AG09309 (cell line): ENCODE measurements at regions not wholly inside any gene's neighbourhood (a gene's known extent, or its start where the extent isn't known, plus 50 kb on each side); places are given as distances from the start of the nearest gene placed in this dataset.
"Not testable (repeated sequence)": the region's sequence is repeated elsewhere in the genome, so short reads cannot be mapped to it uniquely, and the experiment has no call there.

Experiments used
- DNase-seq: peaks from one replicate; pipeline ENCODE4 v3.0.0-alpha.2; 2010; ENCODE audit warnings: low read depth
- H3K4me3 ChIP-seq: 2 replicates; pipeline ENCODE4 v1.5.1; 2011; ENCODE audit warnings: mild to moderate bottlenecking, low read depth, low read length, moderate library complexity; ENCODE audit not compliant: control insufficient read depth
- CTCF ChIP-seq: IDR thresholded peaks from 2 replicates; pipeline ENCODE4 v1.5.1; 2011; ENCODE audit warnings: mild to moderate bottlenecking, low read depth, low read length, inconsistent platforms; ENCODE audit not compliant: insufficient read depth, control insufficient read depth; ENCODE audit errors: missing control alignments

- no peak for TF ChIP-seq CTCF
- no peak overlapping the region for H3K4me3 ChIP-seq
- DNase-seq = no peak
Measured at GRCh38 chr1:113207019-113207418, 134.0 kb downstream of the LRIG2 start.

- no peak for DNase-seq
- no peak for TF ChIP-seq CTCF
- no peak overlapping the region for H3K4me3 ChIP-seq
Measured at GRCh38 chr1:113207457-113207856, 134.5 kb downstream of the LRIG2 start.

- DNase-seq = not testable (repeated sequence)
Measured at GRCh38 chr1:113208425-113208824, 135.4 kb downstream of the LRIG2 start.

GRCh38 chr1:113210248-113210647 lies 137.2 kb downstream of the LRIG2 start:
- TF ChIP-seq CTCF = no peak
- DNase-seq = no peak
- no peak overlapping the region for H3K4me3 ChIP-seq

More at GRCh38 chr1:113208425-113208824, 135.4 kb downstream of the LRIG2 start:
- not testable (repeated sequence) for H3K4me3 ChIP-seq

- no peak overlapping the region for H3K4me3 ChIP-seq
- TF ChIP-seq CTCF = no peak
- DNase-seq = no peak
Measured at GRCh38 chr1:113211467-113211866, 138.5 kb downstream of the LRIG2 start.

GRCh38 chr1:113215015-113215414 lies 142.0 kb downstream of the LRIG2 start:
- no peak for DNase-seq
- no peak overlapping the region for H3K4me3 ChIP-seq
- no peak for TF ChIP-seq CTCF

GRCh38 chr1:113216664-113217063 lies 143.7 kb downstream of the LRIG2 start:
- H3K4me3 ChIP-seq = no peak overlapping the region
- no peak for DNase-seq
- no peak for TF ChIP-seq CTCF
